ENCODE measurements at regions not wholly inside any gene's neighbourhood (a gene's known extent, or its start where the extent isn't known, plus 50 kb on each side); places are given as distances from the start of the nearest gene placed in this dataset.

DNA sequence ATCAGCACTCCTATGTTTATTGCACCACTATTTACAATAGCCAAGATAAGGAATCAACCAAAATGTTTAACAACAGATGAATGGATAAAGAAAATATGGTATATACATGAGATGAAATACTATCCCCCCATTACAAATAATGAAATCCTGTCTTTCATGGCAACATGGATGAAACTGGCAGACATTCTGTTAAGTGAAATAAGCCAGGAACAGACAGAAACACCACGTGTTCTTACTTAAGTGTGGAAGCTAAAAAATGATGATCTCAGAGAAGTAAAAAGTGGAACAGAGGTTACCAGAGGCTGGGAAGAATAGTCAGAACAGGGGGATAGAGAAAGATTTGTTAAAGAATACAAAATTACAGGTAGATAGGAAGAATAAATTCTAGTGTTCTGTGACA is 113.7 kb upstream of the MDM1 start:
- H3K27me3 ChIP-seq (replicated peaks; ENCODE audit: control insufficient read depth, insufficient read depth, low read length, poor library complexity, severe bottlenecking), result no peaks in the 10 kb centered on the region
- no peak overlapping the region for H3K27ac ChIP-seq (ENCODE audit: insufficient read depth, low read length, poor library complexity, severe bottlenecking)
- H3K4me3 ChIP-seq (ENCODE audit: insufficient read depth, low read depth, low read length, poor library complexity, severe bottlenecking), result no peak overlapping the region
- no peaks in the 10 kb centered on the region for H3K36me3 ChIP-seq (ENCODE audit: control insufficient read depth, insufficient read depth, low read length)
- DNase-seq, result no peak
- H3K9me3 ChIP-seq (ENCODE audit: control insufficient read depth, low read length), result no peaks in the 10 kb centered on the region
- peaks cover 19% of the 10 kb centered on the region for H3K4me1 ChIP-seq (ENCODE audit: control insufficient read depth, insufficient read depth, low read length, poor library complexity, severe bottlenecking)

DNA sequence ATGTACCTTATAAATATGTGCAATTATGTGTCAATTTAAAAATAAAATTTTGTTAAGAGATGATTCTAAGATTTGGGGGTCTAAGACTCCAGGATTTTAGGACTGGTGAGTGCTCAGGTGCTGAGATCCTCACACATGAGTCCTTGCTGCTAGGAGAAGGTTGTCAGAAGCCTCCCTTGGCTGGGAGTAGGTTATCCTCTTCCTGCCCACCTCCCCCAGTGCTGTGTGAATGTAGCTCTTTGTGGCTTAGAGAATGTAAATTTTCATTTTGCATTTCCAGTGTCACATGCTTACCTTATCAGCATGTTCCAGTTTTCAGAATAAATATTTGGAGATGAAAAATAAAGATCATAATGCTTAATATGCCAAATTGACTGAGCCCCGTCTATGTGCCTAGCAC is 114.2 kb upstream of the MDM1 start:
- Histone ChIP-seq H3K36me3 (ENCODE audit: control insufficient read depth, insufficient read depth, low read length) (no peaks in the 10 kb centered on the region), H3K4me3 (ENCODE audit: insufficient read depth, low read depth, low read length, poor library complexity, severe bottlenecking) (no peak overlapping the region), H3K27ac (ENCODE audit: insufficient read depth, low read length, poor library complexity, severe bottlenecking) (no peak overlapping the region), H3K9me3 (ENCODE audit: control insufficient read depth, low read length) (no peaks in the 10 kb centered on the region), H3K4me1 (ENCODE audit: control insufficient read depth, insufficient read depth, low read length, poor library complexity, severe bottlenecking) (peaks cover 19% of the 10 kb centered on the region), H3K27me3 (replicated peaks; ENCODE audit: control insufficient read depth, insufficient read depth, low read length, poor library complexity, severe bottlenecking) (no peaks in the 10 kb centered on the region)
- no peak for DNase-seq

DNA sequence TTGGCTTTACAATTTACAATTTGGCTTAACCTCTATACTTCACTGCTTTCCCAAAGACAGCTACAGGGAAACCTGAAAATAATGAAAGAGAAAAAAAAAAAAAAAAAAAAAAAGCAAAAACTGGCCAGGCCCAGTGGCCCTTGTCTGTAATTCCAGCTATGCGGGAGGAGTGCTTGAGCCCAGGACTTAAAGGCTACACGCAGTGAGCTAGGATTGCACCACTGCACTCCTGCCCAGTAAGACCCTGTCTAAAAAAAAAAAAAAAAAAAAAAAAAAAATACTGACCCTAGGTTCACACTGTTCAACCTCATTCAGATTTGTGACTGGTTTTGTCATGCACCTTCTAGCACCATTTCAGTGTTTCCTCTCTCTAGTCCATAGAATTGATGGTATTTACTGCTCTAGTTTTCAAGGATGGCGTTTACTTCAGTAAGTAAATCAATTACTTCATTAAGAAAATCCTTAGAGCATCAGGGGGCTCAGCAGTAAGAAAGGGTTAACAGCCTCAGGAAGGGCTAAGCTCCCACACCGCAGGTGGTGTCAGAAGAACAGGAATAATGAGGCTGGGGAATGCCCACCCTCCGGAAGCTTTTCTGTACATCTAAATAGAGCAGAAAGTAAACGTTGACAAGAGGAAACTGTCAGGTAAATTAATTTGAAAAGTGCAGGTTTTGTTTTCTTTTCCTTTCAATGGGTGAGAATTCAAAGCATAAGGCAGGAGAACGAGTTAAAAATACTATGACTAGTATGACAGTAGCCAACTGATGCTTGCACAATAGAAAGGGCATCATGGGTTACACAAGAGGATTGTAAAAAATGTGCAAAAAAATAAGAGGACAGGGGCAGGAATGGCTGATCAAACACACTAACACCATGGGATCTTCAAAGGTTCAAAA is 115.0 kb upstream of the MDM1 start:
- Histone ChIP-seq H3K4me1 (ENCODE audit: control insufficient read depth, insufficient read depth, low read length, poor library complexity, severe bottlenecking) (peaks cover 26% of the 10 kb centered on the region), H3K36me3 (ENCODE audit: control insufficient read depth, insufficient read depth, low read length) (no peaks in the 10 kb centered on the region), H3K9me3 (ENCODE audit: control insufficient read depth, low read length) (no peaks in the 10 kb centered on the region), H3K4me3 (ENCODE audit: insufficient read depth, low read depth, low read length, poor library complexity, severe bottlenecking) (no peak overlapping the region), H3K27ac (ENCODE audit: insufficient read depth, low read length, poor library complexity, severe bottlenecking) (no peak overlapping the region), H3K27me3 (replicated peaks; ENCODE audit: control insufficient read depth, insufficient read depth, low read length, poor library complexity, severe bottlenecking) (no peaks in the 10 kb centered on the region)
- DNase-seq, result no peak

DNA sequence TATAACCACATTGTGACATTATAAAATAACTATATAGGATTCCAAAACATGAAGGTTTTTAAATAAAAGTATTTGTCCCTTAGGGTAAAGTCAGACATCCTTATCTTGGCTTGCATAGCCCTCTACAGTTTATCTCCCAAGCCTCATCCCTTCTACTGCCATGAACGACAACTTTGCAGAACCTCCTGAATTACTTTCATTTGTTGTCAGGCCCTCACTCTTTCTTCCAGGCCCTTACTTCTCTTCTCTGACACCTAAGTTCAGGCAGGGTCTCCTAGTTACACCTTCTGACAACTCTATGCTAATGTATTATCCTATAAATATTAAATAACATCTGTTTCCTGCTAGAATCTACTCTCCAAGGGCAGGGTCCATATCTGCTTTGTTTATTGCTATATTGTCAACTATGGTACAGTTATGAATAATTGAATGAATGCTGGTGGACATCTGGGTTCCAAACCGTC is 115.7 kb upstream of the MDM1 start:
- Histone ChIP-seq H3K4me1 (ENCODE audit: control insufficient read depth, insufficient read depth, low read length, poor library complexity, severe bottlenecking) (peaks cover 33% of the 10 kb centered on the region), H3K27me3 (replicated peaks; ENCODE audit: control insufficient read depth, insufficient read depth, low read length, poor library complexity, severe bottlenecking) (no peaks in the 10 kb centered on the region), H3K4me3 (ENCODE audit: insufficient read depth, low read depth, low read length, poor library complexity, severe bottlenecking) (no peak overlapping the region), H3K36me3 (ENCODE audit: control insufficient read depth, insufficient read depth, low read length) (no peaks in the 10 kb centered on the region), H3K9me3 (ENCODE audit: control insufficient read depth, low read length) (no peaks in the 10 kb centered on the region), H3K27ac (ENCODE audit: insufficient read depth, low read length, poor library complexity, severe bottlenecking) (no peak overlapping the region)
- DNase-seq, result no peak

DNA sequence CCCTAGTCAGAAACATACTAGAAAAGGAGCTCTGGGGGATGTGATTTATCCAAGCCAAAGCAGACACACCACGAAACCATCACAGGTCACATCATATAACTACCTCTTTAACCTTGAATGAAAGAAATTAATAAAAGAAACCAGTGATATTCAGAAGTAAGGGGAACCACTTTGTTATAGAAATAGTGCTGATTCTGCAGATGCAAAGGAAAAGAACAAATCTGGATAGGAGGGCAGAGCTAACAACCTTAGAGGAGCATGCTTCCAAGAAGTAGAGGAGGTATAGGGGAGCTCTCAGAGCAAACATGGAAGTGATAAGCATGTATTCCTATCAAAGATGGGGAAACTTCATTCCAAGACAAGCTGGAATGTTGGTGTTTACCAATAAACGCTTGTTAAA is 117.0 kb upstream of the MDM1 start:
- peak overlapping the region; percentile 3 for H3K27ac ChIP-seq (ENCODE audit: insufficient read depth, low read length, poor library complexity, severe bottlenecking)
- no peaks in the 10 kb centered on the region for H3K9me3 ChIP-seq (ENCODE audit: control insufficient read depth, low read length)
- H3K4me1 ChIP-seq (ENCODE audit: control insufficient read depth, insufficient read depth, low read length, poor library complexity, severe bottlenecking), result peaks cover 40% of the 10 kb centered on the region
- no peaks in the 10 kb centered on the region for H3K36me3 ChIP-seq (ENCODE audit: control insufficient read depth, insufficient read depth, low read length)
- DNase-seq, result no peak
- H3K4me3 ChIP-seq (ENCODE audit: insufficient read depth, low read depth, low read length, poor library complexity, severe bottlenecking), result no peak overlapping the region
- H3K27me3 ChIP-seq (replicated peaks; ENCODE audit: control insufficient read depth, insufficient read depth, low read length, poor library complexity, severe bottlenecking), result no peaks in the 10 kb centered on the region

DNA sequence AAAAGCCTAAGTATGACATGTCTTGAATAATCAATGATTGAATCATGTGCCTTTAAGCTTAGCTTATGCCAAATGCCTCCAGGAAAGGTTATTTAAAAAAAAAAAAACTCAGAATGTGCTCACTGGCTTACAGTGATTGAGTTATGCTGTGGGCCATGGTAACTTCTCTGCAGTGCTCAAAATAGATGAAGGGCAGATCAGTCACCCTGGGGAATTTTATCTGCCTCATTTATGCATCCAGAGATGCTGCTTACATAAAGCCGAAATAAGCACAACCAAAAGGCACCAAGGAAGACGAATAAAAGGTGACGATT is 118.7 kb upstream of the MDM1 start:
- Histone ChIP-seq H3K4me1 (ENCODE audit: control insufficient read depth, insufficient read depth, low read length, poor library complexity, severe bottlenecking) (peaks cover 55% of the 10 kb centered on the region), H3K4me3 (ENCODE audit: insufficient read depth, low read depth, low read length, poor library complexity, severe bottlenecking) (peak overlapping the region; percentile 5), H3K36me3 (ENCODE audit: control insufficient read depth, insufficient read depth, low read length) (no peaks in the 10 kb centered on the region), H3K9me3 (ENCODE audit: control insufficient read depth, low read length) (no peaks in the 10 kb centered on the region), H3K27ac (ENCODE audit: insufficient read depth, low read length, poor library complexity, severe bottlenecking) (peak overlapping the region; percentile 55), H3K27me3 (replicated peaks; ENCODE audit: control insufficient read depth, insufficient read depth, low read length, poor library complexity, severe bottlenecking) (no peaks in the 10 kb centered on the region)
- DNase-seq, result no peak

DNA sequence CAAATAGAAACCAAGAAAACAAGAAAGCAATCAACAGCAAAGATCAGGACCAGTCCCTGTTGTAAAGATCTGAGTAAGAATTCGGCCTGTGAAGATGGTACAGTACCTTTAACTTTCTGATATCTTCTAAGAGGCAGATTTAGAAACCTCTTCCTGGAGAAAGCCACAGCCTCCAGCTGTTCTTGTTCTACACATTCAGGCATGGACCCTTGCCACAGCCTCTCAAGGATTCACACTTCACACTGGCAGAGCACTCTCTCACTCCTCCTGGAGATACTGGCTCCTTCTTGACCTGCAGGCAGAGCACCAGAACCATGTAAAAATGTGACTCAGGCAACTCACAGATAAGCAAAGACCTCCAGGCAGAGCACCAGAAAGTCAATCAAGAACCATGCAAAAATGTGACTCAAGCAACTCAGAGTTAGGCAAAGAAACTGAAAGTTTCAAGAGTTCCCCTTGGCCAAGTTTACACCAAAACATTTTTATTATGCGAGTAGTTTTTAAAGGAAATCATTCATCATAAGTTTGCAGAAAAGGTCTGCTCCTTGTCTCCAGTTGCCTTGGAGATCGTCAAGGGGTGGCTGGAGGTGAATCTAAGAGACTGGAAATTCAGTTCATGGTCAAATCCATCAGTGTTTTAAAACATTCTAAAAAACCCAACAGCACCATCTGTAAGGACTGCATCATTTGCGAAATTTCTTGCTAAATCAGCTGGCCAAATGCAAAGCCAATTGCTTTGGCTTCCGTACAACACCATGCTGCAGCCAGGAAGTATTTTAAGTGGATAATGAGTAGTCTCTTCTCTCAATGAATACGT is 119.3 kb upstream of the MDM1 start:
- H3K27ac ChIP-seq (ENCODE audit: insufficient read depth, low read length, poor library complexity, severe bottlenecking), result peak overlapping the region; percentile 55

DNA sequence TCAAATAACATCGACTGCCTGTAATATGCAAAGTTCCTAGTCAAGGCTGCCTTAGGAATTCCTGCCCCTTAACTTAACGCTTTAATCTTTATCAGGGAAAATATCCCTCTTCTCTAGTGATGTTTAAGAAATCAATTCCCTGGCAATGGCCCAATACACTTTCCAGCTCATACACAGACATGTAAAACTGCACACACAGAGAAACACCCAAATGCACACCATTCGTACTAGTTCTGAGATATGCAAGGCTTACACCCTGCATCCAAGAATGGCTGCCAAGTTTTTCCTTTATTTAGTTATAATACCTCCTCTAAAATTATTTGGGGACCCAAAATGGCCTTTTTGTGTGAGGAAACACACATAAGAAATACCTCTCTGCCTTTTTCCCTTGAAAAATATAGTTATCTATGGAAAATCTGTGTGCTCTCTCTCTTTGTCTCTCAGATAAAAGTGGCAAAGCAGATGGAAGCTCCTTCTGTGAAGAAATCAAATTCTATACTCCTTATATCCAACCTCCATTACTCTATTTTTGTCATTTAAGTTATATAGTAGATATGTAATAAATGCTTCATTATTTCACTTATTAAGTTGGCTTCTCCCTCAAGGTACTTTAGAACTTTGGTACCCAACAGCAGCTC is 120.0 kb upstream of the MDM1 start:
- H3K4me3 ChIP-seq (ENCODE audit: insufficient read depth, low read depth, low read length, poor library complexity, severe bottlenecking), result no peak overlapping the region

More for the DNA sequence above, 119.3 kb upstream of the MDM1 start:
- no peaks in the 10 kb centered on the region for H3K9me3 ChIP-seq (ENCODE audit: control insufficient read depth, low read length)
- peak overlapping the region; percentile 5 for H3K4me3 ChIP-seq (ENCODE audit: insufficient read depth, low read depth, low read length, poor library complexity, severe bottlenecking)
- H3K4me1 ChIP-seq (ENCODE audit: control insufficient read depth, insufficient read depth, low read length, poor library complexity, severe bottlenecking), result peaks cover 57% of the 10 kb centered on the region
- H3K36me3 ChIP-seq (ENCODE audit: control insufficient read depth, insufficient read depth, low read length), result no peaks in the 10 kb centered on the region
- no peaks in the 10 kb centered on the region for H3K27me3 ChIP-seq (replicated peaks; ENCODE audit: control insufficient read depth, insufficient read depth, low read length, poor library complexity, severe bottlenecking)
- peak in 1 of 3 donors; percentile 2 for DNase-seq

DNA sequence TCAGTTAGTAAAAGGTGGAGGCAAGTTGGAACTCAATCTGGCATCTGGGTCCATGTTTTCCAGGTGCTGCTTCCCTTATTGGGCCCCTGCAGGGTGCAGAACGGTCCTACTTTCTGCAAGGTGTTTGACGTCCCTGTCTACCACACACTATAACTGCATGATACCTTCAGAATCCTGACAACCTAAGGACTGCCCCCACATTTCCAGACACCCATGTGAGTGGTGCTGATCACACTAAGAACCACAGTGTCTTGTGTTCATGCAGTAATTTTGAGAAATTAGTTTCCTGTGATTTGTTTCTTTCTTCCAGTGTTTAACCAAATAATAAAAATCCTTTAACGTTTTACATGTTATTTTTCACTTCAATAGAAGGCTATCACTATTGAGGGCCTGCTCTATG is 121.1 kb upstream of the MDM1 start:
- no peak for DNase-seq
- H3K36me3 ChIP-seq (ENCODE audit: control insufficient read depth, insufficient read depth, low read length), result no peaks in the 10 kb centered on the region
- peaks cover 52% of the 10 kb centered on the region for H3K4me1 ChIP-seq (ENCODE audit: control insufficient read depth, insufficient read depth, low read length, poor library complexity, severe bottlenecking)
- H3K27ac ChIP-seq (ENCODE audit: insufficient read depth, low read length, poor library complexity, severe bottlenecking), result no peak overlapping the region
- no peak overlapping the region for H3K4me3 ChIP-seq (ENCODE audit: insufficient read depth, low read depth, low read length, poor library complexity, severe bottlenecking)
- H3K27me3 ChIP-seq (replicated peaks; ENCODE audit: control insufficient read depth, insufficient read depth, low read length, poor library complexity, severe bottlenecking), result no peaks in the 10 kb centered on the region
- no peaks in the 10 kb centered on the region for H3K9me3 ChIP-seq (ENCODE audit: control insufficient read depth, low read length)

More for the DNA sequence above, 120.0 kb upstream of the MDM1 start:
- H3K9me3 ChIP-seq (ENCODE audit: control insufficient read depth, low read length), result no peaks in the 10 kb centered on the region
- DNase-seq, result no peak
- H3K36me3 ChIP-seq (ENCODE audit: control insufficient read depth, insufficient read depth, low read length), result no peaks in the 10 kb centered on the region
- H3K27ac ChIP-seq (ENCODE audit: insufficient read depth, low read length, poor library complexity, severe bottlenecking), result peak overlapping the region; percentile 55
- peaks cover 52% of the 10 kb centered on the region for H3K4me1 ChIP-seq (ENCODE audit: control insufficient read depth, insufficient read depth, low read length, poor library complexity, severe bottlenecking)
- H3K27me3 ChIP-seq (replicated peaks; ENCODE audit: control insufficient read depth, insufficient read depth, low read length, poor library complexity, severe bottlenecking), result no peaks in the 10 kb centered on the region
